ENCODE measurements at regions not wholly inside any gene's neighbourhood (a gene's known extent, or its start where the extent isn't known, plus 50 kb on each side); places are given as distances from the start of the nearest gene placed in this dataset.

- H3K4me3 ChIP-seq, result no peak overlapping the region
- TF ChIP-seq, protein P1, sequence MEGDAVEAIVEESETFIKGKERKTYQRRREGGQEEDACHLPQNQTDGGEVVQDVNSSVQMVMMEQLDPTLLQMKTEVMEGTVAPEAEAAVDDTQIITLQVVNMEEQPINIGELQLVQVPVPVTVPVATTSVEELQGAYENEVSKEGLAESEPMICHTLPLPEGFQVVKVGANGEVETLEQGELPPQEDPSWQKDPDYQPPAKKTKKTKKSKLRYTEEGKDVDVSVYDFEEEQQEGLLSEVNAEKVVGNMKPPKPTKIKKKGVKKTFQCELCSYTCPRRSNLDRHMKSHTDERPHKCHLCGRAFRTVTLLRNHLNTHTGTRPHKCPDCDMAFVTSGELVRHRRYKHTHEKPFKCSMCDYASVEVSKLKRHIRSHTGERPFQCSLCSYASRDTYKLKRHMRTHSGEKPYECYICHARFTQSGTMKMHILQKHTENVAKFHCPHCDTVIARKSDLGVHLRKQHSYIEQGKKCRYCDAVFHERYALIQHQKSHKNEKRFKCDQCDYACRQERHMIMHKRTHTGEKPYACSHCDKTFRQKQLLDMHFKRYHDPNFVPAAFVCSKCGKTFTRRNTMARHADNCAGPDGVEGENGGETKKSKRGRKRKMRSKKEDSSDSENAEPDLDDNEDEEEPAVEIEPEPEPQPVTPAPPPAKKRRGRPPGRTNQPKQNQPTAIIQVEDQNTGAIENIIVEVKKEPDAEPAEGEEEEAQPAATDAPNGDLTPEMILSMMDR (IDR thresholded peaks at IDR 0.05), result no peak
- no peak for DNase-seq (ENCODE audit: low spot score)
- H3K27ac ChIP-seq, result no peak overlapping the region
Measured at GRCh38 chr11:80746300-80746699, 1305.5 kb upstream of the TENM4 start.

GRCh38 chr11:80745416-80745815, 1304.6 kb upstream of the TENM4 start:
- DNase-seq (ENCODE audit: low spot score), result no peak
- TF ChIP-seq, protein P1 (IDR thresholded peaks at IDR 0.05), result no peak
- H3K4me3 ChIP-seq, result no peak overlapping the region
- H3K27ac ChIP-seq, result no peak overlapping the region

DNA sequence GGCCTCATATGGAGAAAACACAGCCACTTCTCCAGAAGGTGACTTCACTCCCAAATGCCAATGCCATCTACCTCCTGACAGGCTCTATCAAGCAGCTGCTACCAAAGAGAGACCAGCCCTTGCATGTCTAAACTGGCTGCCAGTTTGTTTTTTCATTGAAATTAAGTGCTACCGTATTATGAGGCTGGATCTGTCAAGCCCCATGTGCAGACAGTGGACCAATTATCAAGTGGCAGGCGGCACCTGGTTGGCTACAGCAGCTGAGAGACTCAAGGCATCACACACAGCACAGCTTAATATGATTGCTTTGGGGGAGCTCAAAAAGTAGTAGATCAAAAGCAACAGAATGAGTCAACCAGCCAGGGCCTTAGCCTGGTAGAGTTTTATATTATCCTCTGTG, 1293.0 kb upstream of the TENM4 start:
- no peak overlapping the region for H3K4me3 ChIP-seq
- H3K27ac ChIP-seq, result no peak overlapping the region
- DNase-seq (ENCODE audit: low spot score), result no peak
- TF ChIP-seq, protein P1 (IDR thresholded peaks at IDR 0.05), result no peak

GRCh38 chr11:80733361-80733760, 1292.5 kb upstream of the TENM4 start:
- DNase-seq (ENCODE audit: low spot score), result no peak
- Histone ChIP-seq H3K27ac (no peak overlapping the region), H3K4me3 (no peak overlapping the region)
- TF ChIP-seq, protein P1 (IDR thresholded peaks at IDR 0.05), result no peak

GRCh38 chr11:80727315-80727714, 1286.5 kb upstream of the TENM4 start:
- DNase-seq (ENCODE audit: low spot score), result no peak
- no peak overlapping the region for H3K27ac ChIP-seq
- no peak overlapping the region for H3K4me3 ChIP-seq
- TF ChIP-seq, protein P1 (IDR thresholded peaks at IDR 0.05), result no peak

- no peak for DNase-seq (ENCODE audit: low spot score)
- no peak overlapping the region for H3K4me3 ChIP-seq
- no peak overlapping the region for H3K27ac ChIP-seq
- TF ChIP-seq, protein P1 (IDR thresholded peaks at IDR 0.05), result no peak
Measured at GRCh38 chr11:80726236-80726635, 1285.4 kb upstream of the TENM4 start.

- no peak for DNase-seq (ENCODE audit: low spot score)
- no peak overlapping the region for H3K4me3 ChIP-seq
- TF ChIP-seq, protein P1 (IDR thresholded peaks at IDR 0.05), result no peak
- no peak overlapping the region for H3K27ac ChIP-seq
Measured at GRCh38 chr11:80724366-80724765, 1283.5 kb upstream of the TENM4 start.

Measured in coronary artery (tissue), 2 donors.